Adrenal gland (tissue), 5 donors: ENCODE measurements at regions not wholly inside any gene's neighbourhood (a gene's known extent, or its start where the extent isn't known, plus 50 kb on each side); places are given as distances from the start of the nearest gene placed in this dataset.

ENCODE experiments used
- POLR2A ChIP-seq, 2 donors: fragments of 450-650 bp; IDR thresholded peaks; one replicate each; pipeline ENCODE4 v1.6.1; 2017; ENCODE audit warnings: antibody characterized with exemption in 2 of 2, mild to moderate bottlenecking in 2 of 2, moderate library complexity in 1 of 2
- TF ChIP-seq, protein P1 (sequence below), 6 experiments: fragments of 450-650 bp in 4 of 6; fragments of 200-600 bp in 2 of 6; sonication (generic) in 1 of 6; IDR thresholded peaks; 1 replicate in 5 of 6; 2 replicates in 1 of 6; pipeline versions ENCODE4 v1.5.1 to v1.8.0; 2016 to 2021; ENCODE audit warnings: antibody characterized with exemption in 6 of 6, mild to moderate bottlenecking in 2 of 6, moderate library complexity in 1 of 6
- donor health status: DM: no; HTN: no; CAD: no.

DNA sequence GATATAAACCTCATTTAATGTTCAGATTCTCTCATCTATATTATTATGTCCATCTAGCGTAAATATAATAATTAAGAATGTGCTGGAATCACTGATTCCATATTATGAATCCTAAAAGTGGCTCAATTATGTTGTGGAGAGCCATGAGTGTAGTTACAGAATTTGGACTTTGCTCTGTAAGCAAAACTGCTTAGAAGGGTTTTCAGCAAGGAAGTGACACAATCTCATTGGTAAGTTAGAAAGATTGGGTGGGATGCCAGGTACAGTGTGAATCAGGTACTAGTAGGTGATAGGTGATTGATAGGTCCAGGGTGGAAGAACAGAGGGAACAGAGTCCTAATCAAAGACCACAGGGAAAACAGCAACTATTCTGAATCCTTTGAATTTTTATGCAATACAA lies 74.9 kb upstream of the ABLIM1 start:
- TF ChIP-seq, protein P1, sequence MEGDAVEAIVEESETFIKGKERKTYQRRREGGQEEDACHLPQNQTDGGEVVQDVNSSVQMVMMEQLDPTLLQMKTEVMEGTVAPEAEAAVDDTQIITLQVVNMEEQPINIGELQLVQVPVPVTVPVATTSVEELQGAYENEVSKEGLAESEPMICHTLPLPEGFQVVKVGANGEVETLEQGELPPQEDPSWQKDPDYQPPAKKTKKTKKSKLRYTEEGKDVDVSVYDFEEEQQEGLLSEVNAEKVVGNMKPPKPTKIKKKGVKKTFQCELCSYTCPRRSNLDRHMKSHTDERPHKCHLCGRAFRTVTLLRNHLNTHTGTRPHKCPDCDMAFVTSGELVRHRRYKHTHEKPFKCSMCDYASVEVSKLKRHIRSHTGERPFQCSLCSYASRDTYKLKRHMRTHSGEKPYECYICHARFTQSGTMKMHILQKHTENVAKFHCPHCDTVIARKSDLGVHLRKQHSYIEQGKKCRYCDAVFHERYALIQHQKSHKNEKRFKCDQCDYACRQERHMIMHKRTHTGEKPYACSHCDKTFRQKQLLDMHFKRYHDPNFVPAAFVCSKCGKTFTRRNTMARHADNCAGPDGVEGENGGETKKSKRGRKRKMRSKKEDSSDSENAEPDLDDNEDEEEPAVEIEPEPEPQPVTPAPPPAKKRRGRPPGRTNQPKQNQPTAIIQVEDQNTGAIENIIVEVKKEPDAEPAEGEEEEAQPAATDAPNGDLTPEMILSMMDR (IDR thresholded peaks at IDR 0.05): no peak
- no peak for TF ChIP-seq POLR2A (IDR thresholded peaks at IDR 0.05)
